Esophagus muscularis mucosa (tissue), 4 donors: ENCODE measurements at regions not wholly inside any gene's neighbourhood (a gene's known extent, or its start where the extent isn't known, plus 50 kb on each side); places are given as distances from the start of the nearest gene placed in this dataset.

ENCODE experiments used
- CTCF ChIP-seq, 3 experiments: fragments of 200-600 bp in 2 of 3; fragments of 450-650 bp in 1 of 3; sonication (generic) in 2 of 3; IDR thresholded peaks; one replicate each; pipeline ENCODE4 v1.5.1; 2017 to 2019; ENCODE audit warnings: antibody characterized with exemption in 3 of 3, mild to moderate bottlenecking in 2 of 3, moderate library complexity in 1 of 3
- EP300 ChIP-seq: sonication (generic); formaldehyde crosslinking; IDR thresholded peaks from one replicate; pipeline ENCODE4 v1.6.1; 2017; ENCODE audit warnings: antibody characterized with exemption
- POLR2A ChIP-seq: fragments of 450-650 bp; IDR thresholded peaks from one replicate; pipeline ENCODE4 v1.6.1; 2017; ENCODE audit warnings: antibody characterized with exemption, moderate library complexity, mild to moderate bottlenecking, low read depth
- POLR2AphosphoS5 ChIP-seq, 2 donors: sonication (generic); formaldehyde crosslinking; IDR thresholded peaks; one replicate each; pipeline ENCODE4 v1.6.1; 2017; ENCODE audit warnings: antibody characterized with exemption in 2 of 2

DNA sequence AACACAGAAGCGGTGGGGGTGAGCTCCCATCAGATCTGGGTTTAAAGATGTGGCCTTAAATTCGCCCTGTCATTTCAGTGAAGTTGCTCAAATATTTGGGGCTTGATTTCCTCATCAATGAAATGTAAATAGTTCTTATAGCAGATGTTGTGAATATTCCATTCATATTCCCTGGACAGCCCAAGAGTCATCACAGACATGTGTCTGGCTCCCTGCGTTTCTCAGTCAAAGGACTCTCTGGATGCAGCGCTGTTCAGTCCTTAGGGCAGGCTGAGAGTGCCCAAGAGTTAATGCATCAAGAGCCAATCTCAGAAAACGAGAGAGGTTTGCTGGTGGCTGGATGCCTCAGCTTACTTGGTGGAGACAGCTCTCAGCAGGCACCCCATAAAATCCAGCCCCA is 475.5 kb upstream of the VSTM2A start:
- TF ChIP-seq CTCF (IDR thresholded peaks at IDR 0.05): no peak
- TF ChIP-seq POLR2A: no peak
- no peak for TF ChIP-seq EP300
- no peak for TF ChIP-seq POLR2AphosphoS5 (IDR thresholded peaks at IDR 0.05)
